GM12878 (cell line): ENCODE measurements at regions not wholly inside any gene's neighbourhood (a gene's known extent, or its start where the extent isn't known, plus 50 kb on each side); places are given as distances from the start of the nearest gene placed in this dataset.
A peak's percentile ranks its signal among the peaks of the same experiment; 100 is the strongest.

ENCODE experiments used
- ATAC-seq: fragments of 200-7000 bp; cut with Tn5 transposase; 3 replicates; pipeline ENCODE4 v1.9.1; 2020; ENCODE audit warnings: mild to moderate bottlenecking, moderate library complexity
- BruUV-seq: library from RNA; stranded (reverse); fragments of 400-500 nt; replicated peaks from 2 replicates; lab custom pipeline; 2021; lab: Mats Ljungman, UMichigan
- CTCF ChIA-PET: fragments of 300-600 bp; sonication (Branson Sonifier 250); formaldehyde crosslinking; extraction: SDS; loops from one replicate; lab custom pipeline; 2021; ENCODE audit warnings: inconsistent platforms; lab: Yijun Ruan, JAX
- POLR2A ChIA-PET: fragments of 350-600 bp; formaldehyde crosslinking; extraction: SDS; loops from one replicate; lab custom pipeline; 2021; ENCODE audit warnings: inconsistent platforms; lab: Charles Lee
- RAD21 ChIA-PET: fragments of 300-600 bp; sonication (Branson Sonifier 250); formaldehyde crosslinking; loops from one replicate; lab custom pipeline; 2023; ENCODE audit warnings: antibody characterized with exemption; ENCODE audit not compliant: unreplicated experiment; lab: Charles Lee
- SMC1A ChIA-PET: fragments of 300-600 bp; sonication (Branson Sonifier 250); formaldehyde crosslinking; loops from one replicate; lab custom pipeline; 2023; ENCODE audit not compliant: unreplicated experiment, uncharacterized antibody; lab: Charles Lee
- DNase-seq: peaks from one replicate; pipeline ENCODE4 v3.0.0-alpha.2; 2011; ENCODE audit warnings: low read depth, low spot score
- FAIRE-seq: peaks from 3 replicates; lab custom pipeline; 2011; peaks lifted over from hg19 to GRCh38; lab: Jason Lieb, UNC
- H2AFZ ChIP-seq: 2 replicates; pipeline ENCODE4 v1.6.0; 2011; ENCODE audit warnings: low read depth, low read length, control low read depth; ENCODE audit not compliant: control insufficient read depth
- H3K27ac ChIP-seq: 2 replicates; pipeline ENCODE4 v1.5.1; 2011; ENCODE audit warnings: control low read depth; ENCODE audit not compliant: control insufficient read depth, insufficient read depth
- H3K27me3 ChIP-seq, 2 experiments: replicated peaks in 1 of 2; 2 replicates each; pipeline versions ENCODE4 v1.6.0 to v1.6.1; 2011; ENCODE audit warnings: low read length in 1 of 2; ENCODE audit not compliant: control insufficient read depth in 2 of 2, insufficient read depth in 2 of 2
- H3K36me3 ChIP-seq, 2 experiments: 2 replicates each; pipeline ENCODE4 v1.5.1; 2011; ENCODE audit warnings: low read length in 1 of 2; ENCODE audit not compliant: control insufficient read depth in 2 of 2, insufficient read depth in 2 of 2
- H3K4me1 ChIP-seq: 2 replicates; pipeline ENCODE4 v1.6.1; 2011; ENCODE audit warnings: mild to moderate bottlenecking, low read length, moderate library complexity, mixed read lengths; ENCODE audit not compliant: control insufficient read depth, insufficient read depth
- H3K4me2 ChIP-seq: 2 replicates; pipeline ENCODE4 v1.6.0; 2011; ENCODE audit warnings: control low read depth; ENCODE audit not compliant: control insufficient read depth, insufficient read depth
- H3K4me3 ChIP-seq: fragments of 200-600 bp; sonication (generic); 2 replicates; pipeline ENCODE4 v1.5.1; 2016
- H3K79me2 ChIP-seq: 2 replicates; pipeline ENCODE4 v1.6.0; 2011; ENCODE audit warnings: low read length; ENCODE audit not compliant: control insufficient read depth, insufficient read depth
- H3K9ac ChIP-seq: 2 replicates; pipeline ENCODE4 v1.8.0; 2011; ENCODE audit warnings: low read length, control low read depth, mixed read lengths; ENCODE audit not compliant: control insufficient read depth, insufficient read depth
- H3K9me3 ChIP-seq: replicated peaks from 3 replicates; pipeline ENCODE4 v1.5.1; 2011; ENCODE audit warnings: mild to moderate bottlenecking, low read length; ENCODE audit not compliant: control insufficient read depth, insufficient read depth
- H4K20me1 ChIP-seq: 2 replicates; pipeline ENCODE4 v1.6.0; 2011; ENCODE audit not compliant: control insufficient read depth, insufficient read depth
- ATF7 ChIP-seq: fragments of 450-650 bp; IDR thresholded peaks from 2 replicates; pipeline ENCODE4 v1.6.1; 2016; ENCODE audit warnings: low read depth, mild to moderate bottlenecking
- CBFB ChIP-seq: IDR thresholded peaks from 2 replicates; pipeline ENCODE4 v1.6.1; 2016; ENCODE audit warnings: antibody characterized with exemption, low read depth
- CHD1 ChIP-seq: IDR thresholded peaks from 2 replicates; pipeline ENCODE4 v1.6.1; 2012; ENCODE audit warnings: low read depth, low read length, improper control_type of control experiment
- CHD4 ChIP-seq: fragments of 200-600 bp; sonication (generic); IDR thresholded peaks from 2 replicates; pipeline ENCODE4 v1.6.1; 2016; ENCODE audit warnings: mild to moderate bottlenecking
- IKZF1 ChIP-seq: fragments of 450-650 bp; conservative IDR thresholded peaks from 2 replicates; pipeline ENCODE4 v1.6.1; 2017; ENCODE audit warnings: antibody characterized with exemption, mild to moderate bottlenecking
- IRF3 ChIP-seq: fragments of 450-650 bp; IDR thresholded peaks from 2 replicates; pipeline ENCODE4 v1.6.1; 2014; ENCODE audit warnings: mild to moderate bottlenecking
- MTA3 ChIP-seq: IDR thresholded peaks from 2 replicates; pipeline ENCODE4 v1.6.1; 2012; ENCODE audit warnings: low read length, inconsistent platforms, borderline replicate concordance
- POLR2A ChIP-seq: IDR thresholded peaks from 2 replicates; pipeline ENCODE4 v1.6.1; 2011; ENCODE audit warnings: low read depth, mild to moderate bottlenecking, low read length
- SPI1 ChIP-seq: IDR thresholded peaks from 2 replicates; pipeline ENCODE4 v1.6.1; 2011; ENCODE audit warnings: low read depth, mild to moderate bottlenecking, low read length, moderate library complexity, borderline replicate concordance; ENCODE audit not compliant: insufficient read depth
- STAT1 ChIP-seq: fragments of 450-650 bp; conservative IDR thresholded peaks from 2 replicates; pipeline ENCODE4 v1.6.1; 2014; ENCODE audit warnings: antibody characterized with exemption, mild to moderate bottlenecking
- TCF7 ChIP-seq: IDR thresholded peaks from 2 replicates; pipeline ENCODE4 v1.6.1; 2014; ENCODE audit warnings: antibody characterized with exemption, borderline replicate concordance
- ZBTB11 ChIP-seq: fragments of 450-650 bp; formaldehyde crosslinking; IDR thresholded peaks from 2 replicates; pipeline ENCODE4 v1.5.0; 2022; ENCODE audit warnings: mild to moderate bottlenecking, missing genetic modification characterization
- ZNF207 ChIP-seq: fragments of 450-650 bp; IDR thresholded peaks from 2 replicates; pipeline ENCODE4 v1.6.1; 2014; ENCODE audit warnings: antibody characterized with exemption, mild to moderate bottlenecking, borderline replicate concordance
- ZNF274 ChIP-seq: IDR thresholded peaks from one replicate; pipeline ENCODE4 v1.8.0; 2011; ENCODE audit not compliant: insufficient read length, insufficient read depth
- whole genome bisulfite sequencing: methylation state at CpG from one replicate; pipeline ENCODE4 v1.1.6; 2016; ENCODE audit warnings: low lambda C conversion rate; ENCODE audit not compliant: insufficient replicate concordance, insufficient coverage; ENCODE audit errors: missing lambda C conversion rate; 5-methylcytosine and 5-hydroxymethylcytosine counted together
- in situ Hi-C: fragments of 300-500 bp; cut with MboI; formaldehyde crosslinking; loops from 9 replicates; pipeline ENCODE4 v1.14.3; 2018; ENCODE audit warnings: mixed read lengths
- intact Hi-C: fragments of 100-400 bp; cut with micrococcal nuclease; formaldehyde crosslinking; loops from one replicate; pipeline ENCODE4 v1.14.2; 2022; ENCODE audit not compliant: unreplicated experiment
- TF ChIP-seq, protein P1 (sequence below): IDR thresholded peaks from 2 replicates; pipeline ENCODE4 v1.6.1; 2012; ENCODE audit warnings: low read length, inconsistent platforms
- TF ChIP-seq, protein P2 (sequence below): fragments of 450-650 bp; IDR thresholded peaks from 2 replicates; pipeline ENCODE4 v1.6.1; 2017; ENCODE audit warnings: mild to moderate bottlenecking, moderate library complexity

DNA sequence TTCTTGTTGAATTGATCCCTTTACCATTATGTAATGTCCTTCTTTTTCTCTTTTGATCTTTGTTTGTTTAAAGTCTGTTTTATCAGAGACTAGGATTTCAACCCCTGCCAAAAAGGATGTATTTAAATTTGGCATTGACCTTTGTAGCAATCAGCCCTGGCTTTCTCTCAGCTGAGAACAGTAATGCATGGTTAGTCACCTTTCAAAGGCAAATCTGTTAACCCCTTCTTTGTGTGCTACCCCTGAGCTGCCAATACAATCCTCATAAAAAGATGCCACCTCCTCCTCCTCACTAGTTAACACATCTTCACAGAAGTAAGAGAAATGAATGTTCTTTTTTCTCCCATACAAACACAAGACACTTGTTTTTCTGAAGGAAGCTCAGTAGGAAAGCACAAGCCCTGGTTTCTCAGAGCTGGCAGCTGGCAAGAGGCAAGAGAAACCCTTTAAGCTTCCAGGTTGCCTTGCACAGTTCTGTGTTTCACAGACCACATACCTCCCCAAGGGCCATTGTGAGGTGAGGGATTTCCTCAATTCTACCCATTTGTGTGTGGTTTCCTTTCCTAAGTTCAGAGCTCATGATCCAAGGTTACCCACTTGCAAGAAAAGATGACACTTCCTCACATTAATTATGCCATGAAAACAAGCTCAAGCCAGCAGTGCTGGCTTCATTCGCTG is 122.6 kb downstream of the RCHY1 start:
- H3K9ac ChIP-seq: no peak overlapping the region
- ATAC-seq (no peak), FAIRE-seq (peak; percentile 89), DNase-seq (no peak)
- no peaks in the 10 kb centered on the region for H4K20me1 ChIP-seq
- H3K79me2 ChIP-seq: no peaks in the 10 kb centered on the region
- no peaks in the 10 kb centered on the region for H3K36me3 ChIP-seq
- H3K4me3 ChIP-seq: no peak overlapping the region
- H3K9me3 ChIP-seq: no peaks in the 10 kb centered on the region
- 8% methylated on average over 1 of the region's 1 CpG for WGBS
- H3K27me3 ChIP-seq: no peaks in the 10 kb centered on the region
- H3K4me1 ChIP-seq: no peaks in the 10 kb centered on the region
- CTCF ChIA-PET: interaction anchor here (0.6 to 1.2 kb wide), 2 partner anchors 10 to 456 kb away, joined by 3 to 4 read pairs; no protein-coding TSS in a partner anchor
- in situ Hi-C loops (no loop called here), intact Hi-C loops (no loop called here)
- no peak overlapping the region for H3K4me2 ChIP-seq
- POLR2A ChIA-PET: no interaction called here
- no peak overlapping the region for H2AFZ ChIP-seq
- BruUV-seq: no TSS peak
- RAD21 ChIA-PET: no interaction called here
- no peak overlapping the region for H3K27ac ChIP-seq
- SMC1A ChIA-PET: interaction anchor here (0.9 kb wide), 1 partner anchor 27 kb away, joined by 3 read pairs; no protein-coding TSS in a partner anchor
- no peak for TF ChIP-seq POLR2A
- TF ChIP-seq ATF7: no peak
- TF ChIP-seq TCF7: no peak
- no peak for TF ChIP-seq SPI1
- TF ChIP-seq, protein P1, sequence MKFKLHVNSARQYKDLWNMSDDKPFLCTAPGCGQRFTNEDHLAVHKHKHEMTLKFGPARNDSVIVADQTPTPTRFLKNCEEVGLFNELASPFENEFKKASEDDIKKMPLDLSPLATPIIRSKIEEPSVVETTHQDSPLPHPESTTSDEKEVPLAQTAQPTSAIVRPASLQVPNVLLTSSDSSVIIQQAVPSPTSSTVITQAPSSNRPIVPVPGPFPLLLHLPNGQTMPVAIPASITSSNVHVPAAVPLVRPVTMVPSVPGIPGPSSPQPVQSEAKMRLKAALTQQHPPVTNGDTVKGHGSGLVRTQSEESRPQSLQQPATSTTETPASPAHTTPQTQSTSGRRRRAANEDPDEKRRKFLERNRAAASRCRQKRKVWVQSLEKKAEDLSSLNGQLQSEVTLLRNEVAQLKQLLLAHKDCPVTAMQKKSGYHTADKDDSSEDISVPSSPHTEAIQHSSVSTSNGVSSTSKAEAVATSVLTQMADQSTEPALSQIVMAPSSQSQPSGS: no peak
- no peak for TF ChIP-seq CBFB
- no peak for TF ChIP-seq ZNF274
- TF ChIP-seq IKZF1: no peak
- TF ChIP-seq STAT1: no peak
- TF ChIP-seq, protein P2, sequence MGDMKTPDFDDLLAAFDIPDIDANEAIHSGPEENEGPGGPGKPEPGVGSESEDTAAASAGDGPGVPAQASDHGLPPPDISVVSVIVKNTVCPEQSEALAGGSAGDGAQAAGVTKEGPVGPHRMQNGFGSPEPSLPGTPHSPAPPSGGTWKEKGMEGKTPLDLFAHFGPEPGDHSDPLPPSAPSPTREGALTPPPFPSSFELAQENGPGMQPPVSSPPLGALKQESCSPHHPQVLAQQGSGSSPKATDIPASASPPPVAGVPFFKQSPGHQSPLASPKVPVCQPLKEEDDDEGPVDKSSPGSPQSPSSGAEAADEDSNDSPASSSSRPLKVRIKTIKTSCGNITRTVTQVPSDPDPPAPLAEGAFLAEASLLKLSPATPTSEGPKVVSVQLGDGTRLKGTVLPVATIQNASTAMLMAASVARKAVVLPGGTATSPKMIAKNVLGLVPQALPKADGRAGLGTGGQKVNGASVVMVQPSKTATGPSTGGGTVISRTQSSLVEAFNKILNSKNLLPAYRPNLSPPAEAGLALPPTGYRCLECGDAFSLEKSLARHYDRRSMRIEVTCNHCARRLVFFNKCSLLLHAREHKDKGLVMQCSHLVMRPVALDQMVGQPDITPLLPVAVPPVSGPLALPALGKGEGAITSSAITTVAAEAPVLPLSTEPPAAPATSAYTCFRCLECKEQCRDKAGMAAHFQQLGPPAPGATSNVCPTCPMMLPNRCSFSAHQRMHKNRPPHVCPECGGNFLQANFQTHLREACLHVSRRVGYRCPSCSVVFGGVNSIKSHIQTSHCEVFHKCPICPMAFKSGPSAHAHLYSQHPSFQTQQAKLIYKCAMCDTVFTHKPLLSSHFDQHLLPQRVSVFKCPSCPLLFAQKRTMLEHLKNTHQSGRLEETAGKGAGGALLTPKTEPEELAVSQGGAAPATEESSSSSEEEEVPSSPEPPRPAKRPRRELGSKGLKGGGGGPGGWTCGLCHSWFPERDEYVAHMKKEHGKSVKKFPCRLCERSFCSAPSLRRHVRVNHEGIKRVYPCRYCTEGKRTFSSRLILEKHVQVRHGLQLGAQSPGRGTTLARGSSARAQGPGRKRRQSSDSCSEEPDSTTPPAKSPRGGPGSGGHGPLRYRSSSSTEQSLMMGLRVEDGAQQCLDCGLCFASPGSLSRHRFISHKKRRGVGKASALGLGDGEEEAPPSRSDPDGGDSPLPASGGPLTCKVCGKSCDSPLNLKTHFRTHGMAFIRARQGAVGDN: no peak
- TF ChIP-seq CHD1: no peak
- no peak for TF ChIP-seq ZNF207
- no peak for TF ChIP-seq MTA3
- TF ChIP-seq IRF3: no peak
- TF ChIP-seq ZBTB11 (CRISPR knock-in tag): no peak
- no peak for TF ChIP-seq CHD4
